ENCODE measurements at regions not wholly inside any gene's neighbourhood (a gene's known extent, or its start where the extent isn't known, plus 50 kb on each side); places are given as distances from the start of the nearest gene placed in this dataset.

GRCh38 chr2:37448342-37449120 lies 104.1 kb downstream of the QPCT start:
- no peak for TF ChIP-seq TAF1 (IDR thresholded peaks at IDR 0.05; ENCODE audit: borderline replicate concordance, low read depth, low read length)
- TF ChIP-seq POLR2A (IDR thresholded peaks at IDR 0.05; ENCODE audit: low read depth, low read length) = no peak
